ENCODE measurements at regions not wholly inside any gene's neighbourhood (a gene's known extent, or its start where the extent isn't known, plus 50 kb on each side); places are given as distances from the start of the nearest gene placed in this dataset.
A peak's percentile ranks its signal among the peaks of the same experiment; 100 is the strongest.
"Not testable (repeated sequence)": the region's sequence is repeated elsewhere in the genome, so short reads cannot be mapped to it uniquely, and the experiment has no call there.

GRCh38 chr1:206358771-206359170, 111.5 kb upstream of the IKBKE start:
- DNase-seq: not testable (repeated sequence)

GRCh38 chr1:206359377-206359776, 110.9 kb upstream of the IKBKE start:
- intact Hi-C loops (cut with DNase I); DNase-seq: not testable (repeated sequence)

More at GRCh38 chr1:206358771-206359170, 111.5 kb upstream of the IKBKE start:
- intact Hi-C loops (cut with DNase I): not testable (repeated sequence)

GRCh38 chr1:206361978-206362543, 108.2 kb upstream of the IKBKE start:
- intact Hi-C loops (cut with DNase I); DNase-seq: not testable (repeated sequence)

GRCh38 chr1:206362994-206363393, 107.3 kb upstream of the IKBKE start:
- DNase-seq; intact Hi-C loops (cut with DNase I): not testable (repeated sequence)

GRCh38 chr1:206365271-206365670, 105.0 kb upstream of the IKBKE start:
- peak in 3 of 10 donors; percentile 7 to 74 (median 15) for DNase-seq
- intact Hi-C loops (cut with DNase I): not testable (repeated sequence)

GRCh38 chr1:206366131-206366530, 104.1 kb upstream of the IKBKE start:
- intact Hi-C loops (cut with DNase I); DNase-seq: not testable (repeated sequence)

GRCh38 chr1:206366772-206367171, 103.5 kb upstream of the IKBKE start:
- not testable (repeated sequence) for DNase-seq

GRCh38 chr1:206367955-206368622, 102.2 kb upstream of the IKBKE start:
- intact Hi-C loops (cut with DNase I); DNase-seq: not testable (repeated sequence)

More at GRCh38 chr1:206366772-206367171, 103.5 kb upstream of the IKBKE start:
- intact Hi-C loops (cut with DNase I): not testable (repeated sequence)

GRCh38 chr1:206374725-206375124, 95.6 kb upstream of the IKBKE start:
- DNase-seq; intact Hi-C loops (cut with DNase I): not testable (repeated sequence)

- not testable (repeated sequence) for DNase-seq
These were observed 94.7 kb upstream of the IKBKE start for GRCh38 chr1:206375552-206375951.

GRCh38 chr1:206378506-206378905, 91.8 kb upstream of the IKBKE start:
- intact Hi-C loops (cut with DNase I); DNase-seq: not testable (repeated sequence)

More at GRCh38 chr1:206375552-206375951, 94.7 kb upstream of the IKBKE start:
- intact Hi-C loops (cut with DNase I): not testable (repeated sequence)

- intact Hi-C loops (cut with DNase I): not testable (repeated sequence)
These were observed 91.0 kb upstream of the IKBKE start for GRCh38 chr1:206379245-206379644.

GRCh38 chr1:206380163-206380790, 90.0 kb upstream of the IKBKE start:
- DNase-seq; intact Hi-C loops (cut with DNase I): not testable (repeated sequence)

More at GRCh38 chr1:206379245-206379644, 91.0 kb upstream of the IKBKE start:
- DNase-seq: not testable (repeated sequence)

GRCh38 chr1:206380791-206381610, 89.3 kb upstream of the IKBKE start:
- not testable (repeated sequence) for DNase-seq

GRCh38 chr1:206384029-206384807, 86.1 kb upstream of the IKBKE start:
- intact Hi-C loops (cut with DNase I): not testable (repeated sequence)
- peak in 1 of 10 donors; percentile 22 for DNase-seq

More at GRCh38 chr1:206380791-206381610, 89.3 kb upstream of the IKBKE start:
- intact Hi-C loops (cut with DNase I): not testable (repeated sequence)

- DNase-seq; intact Hi-C loops (cut with DNase I): not testable (repeated sequence)
These were observed 85.4 kb upstream of the IKBKE start for GRCh38 chr1:206384891-206385290.

GRCh38 chr1:206387631-206388030, 82.6 kb upstream of the IKBKE start:
- DNase-seq; intact Hi-C loops (cut with DNase I): not testable (repeated sequence)

- intact Hi-C loops (cut with DNase I); DNase-seq: not testable (repeated sequence)
These were observed 78.4 kb upstream of the IKBKE start for GRCh38 chr1:206391903-206392302.

- intact Hi-C loops (cut with DNase I); DNase-seq: not testable (repeated sequence)
These were observed 72.8 kb upstream of the IKBKE start for GRCh38 chr1:206397501-206397900.

Data from posterior cingulate gyrus (tissue), 11 donors.